Thyroid gland (tissue), 4 donors: ENCODE measurements at regions not wholly inside any gene's neighbourhood (a gene's known extent, or its start where the extent isn't known, plus 50 kb on each side); places are given as distances from the start of the nearest gene placed in this dataset.

Experiments
- DNase-seq, 2 donors: peaks; one replicate each; pipeline ENCODE4 v3.0.0-alpha.2; 2019
- H3K27ac ChIP-seq, 3 donors: fragments of 200-600 bp; sonication (generic); 1 replicate in 2 of 3; 2 replicates in 1 of 3; pipeline ENCODE4 v1.5.1; 2016 to 2019; ENCODE audit warnings: mild to moderate bottlenecking in 1 of 3, moderate library complexity in 1 of 3
- H3K27me3 ChIP-seq: fragments of 200-600 bp; sonication (generic); one replicate; pipeline ENCODE4 v1.5.1; 2019
- H3K36me3 ChIP-seq, 2 donors: fragments of 200-600 bp; sonication (generic); one replicate each; pipeline ENCODE4 v1.5.1; 2016 to 2019
- H3K4me1 ChIP-seq, 2 donors: fragments of 200-600 bp; sonication (generic); one replicate each; pipeline ENCODE4 v1.5.1; 2017 to 2019
- H3K4me3 ChIP-seq, 3 donors: fragments of 200-600 bp; sonication (generic); replicated peaks in 1 of 3; 1 replicate in 2 of 3; 2 replicates in 1 of 3; pipeline ENCODE4 v1.5.1; 2016; ENCODE audit warnings: mild to moderate bottlenecking in 1 of 3
- H3K9me3 ChIP-seq: fragments of 200-600 bp; sonication (generic); one replicate; pipeline ENCODE4 v1.5.1; 2017
- POLR2A ChIP-seq, 2 donors: fragments of 450-650 bp; IDR thresholded peaks; one replicate each; pipeline ENCODE4 v1.6.1; 2017; ENCODE audit warnings: antibody characterized with exemption in 2 of 2, mild to moderate bottlenecking in 2 of 2, moderate library complexity in 1 of 2
- WGBS, 2 donors: methylation state at CpG; one replicate each; pipeline ENCODE4 v1.1.5; 2017; 5-methylcytosine and 5-hydroxymethylcytosine counted together
- intact Hi-C: fragments of 100-400 bp; cut with DNase I; formaldehyde crosslinking; loops from one replicate; pipeline ENCODE4 v1.15.1; 2023
- TF ChIP-seq, protein P1 (sequence below), 6 experiments: fragments of 200-600 bp in 3 of 6; fragments of 450-650 bp in 3 of 6; sonication (generic) in 3 of 6; IDR thresholded peaks; one replicate each; pipeline ENCODE4 v1.5.1; 2016 to 2019; ENCODE audit warnings: antibody characterized with exemption in 6 of 6, mild to moderate bottlenecking in 2 of 6, inconsistent platforms in 1 of 6, moderate library complexity in 1 of 6

- TF ChIP-seq, protein P1, sequence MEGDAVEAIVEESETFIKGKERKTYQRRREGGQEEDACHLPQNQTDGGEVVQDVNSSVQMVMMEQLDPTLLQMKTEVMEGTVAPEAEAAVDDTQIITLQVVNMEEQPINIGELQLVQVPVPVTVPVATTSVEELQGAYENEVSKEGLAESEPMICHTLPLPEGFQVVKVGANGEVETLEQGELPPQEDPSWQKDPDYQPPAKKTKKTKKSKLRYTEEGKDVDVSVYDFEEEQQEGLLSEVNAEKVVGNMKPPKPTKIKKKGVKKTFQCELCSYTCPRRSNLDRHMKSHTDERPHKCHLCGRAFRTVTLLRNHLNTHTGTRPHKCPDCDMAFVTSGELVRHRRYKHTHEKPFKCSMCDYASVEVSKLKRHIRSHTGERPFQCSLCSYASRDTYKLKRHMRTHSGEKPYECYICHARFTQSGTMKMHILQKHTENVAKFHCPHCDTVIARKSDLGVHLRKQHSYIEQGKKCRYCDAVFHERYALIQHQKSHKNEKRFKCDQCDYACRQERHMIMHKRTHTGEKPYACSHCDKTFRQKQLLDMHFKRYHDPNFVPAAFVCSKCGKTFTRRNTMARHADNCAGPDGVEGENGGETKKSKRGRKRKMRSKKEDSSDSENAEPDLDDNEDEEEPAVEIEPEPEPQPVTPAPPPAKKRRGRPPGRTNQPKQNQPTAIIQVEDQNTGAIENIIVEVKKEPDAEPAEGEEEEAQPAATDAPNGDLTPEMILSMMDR (IDR thresholded peaks at IDR 0.05): no peak
- no peak for TF ChIP-seq POLR2A (IDR thresholded peaks at IDR 0.05)
- no peaks in the 10 kb centered on the region for H3K27me3 ChIP-seq
- intact Hi-C loops: no loop called here
- H3K36me3 ChIP-seq: no peaks in the 10 kb centered on the region
- no peaks in the 10 kb centered on the region for H3K4me1 ChIP-seq
- no peak overlapping the region for H3K27ac ChIP-seq
- H3K9me3 ChIP-seq: no peaks in the 10 kb centered on the region
- no peak overlapping the region for H3K4me3 ChIP-seq
- no peak for DNase-seq
- 64 to 72% methylated on average over 9 of the region's 9 CpGs for WGBS, 2 donors
Observed at GRCh38 chr3:76353683-76354082, 568.3 kb upstream of the ZNF717 start.

GRCh38 chr3:76361010-76361409 lies 575.7 kb upstream of the ZNF717 start:
- no peaks in the 10 kb centered on the region for H3K27me3 ChIP-seq
- H3K27ac ChIP-seq: no peak overlapping the region
- intact Hi-C loops: no loop called here
- 16 to 38% methylated on average over 1 of the region's 1 CpG for WGBS, 2 donors
- H3K36me3 ChIP-seq: no peaks in the 10 kb centered on the region
- DNase-seq: no peak
- TF ChIP-seq, protein P1 (IDR thresholded peaks at IDR 0.05): no peak
- no peak for TF ChIP-seq POLR2A (IDR thresholded peaks at IDR 0.05)
- H3K9me3 ChIP-seq: no peaks in the 10 kb centered on the region
- no peak overlapping the region for H3K4me3 ChIP-seq
- no peaks in the 10 kb centered on the region for H3K4me1 ChIP-seq

DNA sequence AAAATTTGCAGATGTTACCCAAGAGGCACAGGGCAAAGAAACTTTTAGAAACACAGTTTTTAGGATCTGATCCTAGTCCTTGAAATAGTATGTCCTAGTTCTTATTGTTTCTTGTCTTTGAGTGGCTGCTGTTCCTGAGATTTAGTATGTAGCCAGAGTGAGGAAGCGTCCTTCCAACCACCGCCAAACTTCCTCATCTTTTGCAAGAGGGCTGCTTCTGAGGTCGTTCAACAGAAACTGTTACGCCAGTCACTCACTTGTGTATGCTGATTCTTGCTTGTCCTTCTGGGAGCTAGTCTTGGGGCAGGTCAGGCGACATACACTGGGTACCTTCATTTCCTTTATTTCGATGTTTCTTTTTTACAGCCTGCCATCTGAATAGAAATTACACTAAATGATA lies 577.3 kb upstream of the ZNF717 start:
- no peaks in the 10 kb centered on the region for H3K9me3 ChIP-seq
- peak in 1 of 2 donors; percentile 6 for DNase-seq
- no peaks in the 10 kb centered on the region for H3K27me3 ChIP-seq
- intact Hi-C loops: no loop called here
- WGBS, 2 donors: 51 to 56% methylated on average over 6 of the region's 6 CpGs
- no peaks in the 10 kb centered on the region for H3K36me3 ChIP-seq
- no peak overlapping the region for H3K4me3 ChIP-seq
- H3K4me1 ChIP-seq: no peaks in the 10 kb centered on the region
- TF ChIP-seq POLR2A (IDR thresholded peaks at IDR 0.05): no peak
- TF ChIP-seq, protein P1 (IDR thresholded peaks at IDR 0.05): no peak
- no peak overlapping the region for H3K27ac ChIP-seq

- no peak overlapping the region for H3K4me3 ChIP-seq
- TF ChIP-seq, protein P1 (IDR thresholded peaks at IDR 0.05): no peak
- no peak for TF ChIP-seq POLR2A (IDR thresholded peaks at IDR 0.05)
- H3K9me3 ChIP-seq: no peaks in the 10 kb centered on the region
- intact Hi-C loops: no loop called here
- H3K27me3 ChIP-seq: no peaks in the 10 kb centered on the region
- 90 to 95% methylated on average over 3 of the region's 3 CpGs for WGBS, 2 donors
- H3K36me3 ChIP-seq: no peaks in the 10 kb centered on the region
- no peaks in the 10 kb centered on the region for H3K4me1 ChIP-seq
- no peak overlapping the region for H3K27ac ChIP-seq
- no peak for DNase-seq
Observed at GRCh38 chr3:76365275-76365674, 579.9 kb upstream of the ZNF717 start.

DNA sequence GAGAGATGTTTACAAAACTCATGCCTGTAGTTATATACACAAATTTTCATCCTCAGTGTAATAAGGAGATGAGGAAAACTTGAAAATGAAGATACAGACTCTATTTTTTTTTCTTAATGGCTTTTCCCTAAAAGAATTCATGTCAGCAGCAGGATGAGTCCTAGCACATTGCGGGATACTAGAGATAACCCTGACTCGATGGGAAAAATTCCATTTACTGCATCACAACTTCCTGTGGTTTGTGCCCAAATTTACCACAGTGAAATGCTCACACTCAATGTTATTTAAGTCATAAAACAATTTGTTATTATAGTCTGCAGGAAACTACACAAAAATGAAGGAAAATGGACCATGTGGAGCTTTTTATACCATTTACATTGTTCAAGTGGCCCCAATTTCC lies 581.9 kb upstream of the ZNF717 start:
- TF ChIP-seq POLR2A (IDR thresholded peaks at IDR 0.05): no peak
- TF ChIP-seq, protein P1 (IDR thresholded peaks at IDR 0.05): no peak
- no peak for DNase-seq
- H3K27me3 ChIP-seq: no peaks in the 10 kb centered on the region
- intact Hi-C loops: no loop called here
- H3K4me3 ChIP-seq: no peak overlapping the region
- H3K36me3 ChIP-seq: no peaks in the 10 kb centered on the region
- no peak overlapping the region for H3K27ac ChIP-seq
- 72 to 79% methylated on average over 2 of the region's 2 CpGs for WGBS, 2 donors
- H3K4me1 ChIP-seq: no peaks in the 10 kb centered on the region
- no peaks in the 10 kb centered on the region for H3K9me3 ChIP-seq
